ENCODE measurements at regions not wholly inside any gene's neighbourhood (a gene's known extent, or its start where the extent isn't known, plus 50 kb on each side); places are given as distances from the start of the nearest gene placed in this dataset.

GRCh38 chr14:104290058-104290667, 151.8 kb downstream of the KIF26A start:
- Histone ChIP-seq H3K4me3 (ENCODE audit: control insufficient read depth in 1 of 7, extremely low read depth in 1 of 7, insufficient read depth in 4 of 7, low read depth in 2 of 7, low read length in 6 of 7) (no peak overlapping the region), H3K27ac (ENCODE audit: insufficient read depth in 1 of 2, low read depth in 1 of 2, low read length in 2 of 2, poor library complexity in 1 of 2, severe bottlenecking in 2 of 2) (no peak overlapping the region), H3K27me3 (replicated peaks in 2 of 5; ENCODE audit: control insufficient read depth in 4 of 5, insufficient read depth in 5 of 5, low read length in 4 of 5) (peaks cover 0 to 9% (median 3%) of the 10 kb centered on the region in 5 experiments), H3K36me3 (ENCODE audit: control insufficient read depth in 4 of 4, insufficient read depth in 4 of 4, low read length in 3 of 4) (no peaks in the 10 kb centered on the region), H3K4me1 (ENCODE audit: control extremely low read depth in 1 of 4, control insufficient read depth in 4 of 4, insufficient read depth in 4 of 4, low read length in 3 of 4) (no peaks in the 10 kb centered on the region), H3K9me3 (ENCODE audit: control extremely low read depth in 1 of 5, control insufficient read depth in 4 of 5, insufficient read depth in 2 of 5, low read depth in 1 of 5, low read length in 4 of 5) (peaks cover 0 to 2% (median 0%) of the 10 kb centered on the region in 5 experiments)
- DNase-seq, result no peak
- POLR2A ChIA-PET, result no interaction called here
- CTCF ChIA-PET, result no interaction called here
- 82% methylated on average over 14 of the region's 14 CpGs for WGBS (ENCODE audit: insufficient coverage)

GRCh38 chr14:104290756-104291122, 152.4 kb downstream of the KIF26A start:
- no peaks in the 10 kb centered on the region for H3K36me3 ChIP-seq (ENCODE audit: control insufficient read depth in 4 of 4, insufficient read depth in 4 of 4, low read length in 3 of 4)
- H3K27ac ChIP-seq (ENCODE audit: insufficient read depth in 1 of 2, low read depth in 1 of 2, low read length in 2 of 2, poor library complexity in 1 of 2, severe bottlenecking in 2 of 2), result no peak overlapping the region
- ChIA-PET CTCF (no interaction called here), POLR2A (no interaction called here)
- peaks cover 0 to 9% (median 3%) of the 10 kb centered on the region in 5 experiments for H3K27me3 ChIP-seq (replicated peaks in 2 of 5; ENCODE audit: control insufficient read depth in 4 of 5, insufficient read depth in 5 of 5, low read length in 4 of 5)
- 86% methylated on average over 4 of the region's 9 CpGs for WGBS (ENCODE audit: insufficient coverage)
- no peak overlapping the region for H3K4me3 ChIP-seq (ENCODE audit: control insufficient read depth in 1 of 7, extremely low read depth in 1 of 7, insufficient read depth in 4 of 7, low read depth in 2 of 7, low read length in 6 of 7)
- DNase-seq, result no peak
- H3K4me1 ChIP-seq (ENCODE audit: control extremely low read depth in 1 of 4, control insufficient read depth in 4 of 4, insufficient read depth in 4 of 4, low read length in 3 of 4), result no peaks in the 10 kb centered on the region
- peaks cover 0 to 2% (median 0%) of the 10 kb centered on the region in 5 experiments for H3K9me3 ChIP-seq (ENCODE audit: control extremely low read depth in 1 of 5, control insufficient read depth in 4 of 5, insufficient read depth in 2 of 5, low read depth in 1 of 5, low read length in 4 of 5)

GRCh38 chr14:104291123-104292000, 153.0 kb downstream of the KIF26A start:
- WGBS (ENCODE audit: insufficient coverage), result 74% methylated on average over 22 of the region's 25 CpGs
- H3K27ac ChIP-seq (ENCODE audit: insufficient read depth in 1 of 2, low read depth in 1 of 2, low read length in 2 of 2, poor library complexity in 1 of 2, severe bottlenecking in 2 of 2), result no peak overlapping the region
- ChIA-PET POLR2A (no interaction called here), CTCF (no interaction called here)
- no peak overlapping the region for H3K4me3 ChIP-seq (ENCODE audit: control insufficient read depth in 1 of 7, extremely low read depth in 1 of 7, insufficient read depth in 4 of 7, low read depth in 2 of 7, low read length in 6 of 7)
- no peak for DNase-seq
- H3K36me3 ChIP-seq (ENCODE audit: control insufficient read depth in 4 of 4, insufficient read depth in 4 of 4, low read length in 3 of 4), result no peaks in the 10 kb centered on the region
- peaks cover 0 to 9% (median 3%) of the 10 kb centered on the region in 5 experiments for H3K27me3 ChIP-seq (replicated peaks in 2 of 5; ENCODE audit: control insufficient read depth in 4 of 5, insufficient read depth in 5 of 5, low read length in 4 of 5)
- peaks cover 0 to 2% (median 0%) of the 10 kb centered on the region in 5 experiments for H3K9me3 ChIP-seq (ENCODE audit: control extremely low read depth in 1 of 5, control insufficient read depth in 4 of 5, insufficient read depth in 2 of 5, low read depth in 1 of 5, low read length in 4 of 5)
- H3K4me1 ChIP-seq (ENCODE audit: control extremely low read depth in 1 of 4, control insufficient read depth in 4 of 4, insufficient read depth in 4 of 4, low read length in 3 of 4), result no peaks in the 10 kb centered on the region

- no peak for DNase-seq
- ChIA-PET POLR2A (no interaction called here), CTCF (no interaction called here)
- Histone ChIP-seq H3K36me3 (ENCODE audit: control insufficient read depth in 4 of 4, insufficient read depth in 4 of 4, low read length in 3 of 4) (no peaks in the 10 kb centered on the region), H3K27ac (ENCODE audit: insufficient read depth in 1 of 2, low read depth in 1 of 2, low read length in 2 of 2, poor library complexity in 1 of 2, severe bottlenecking in 2 of 2) (no peak overlapping the region), H3K4me1 (ENCODE audit: control extremely low read depth in 1 of 4, control insufficient read depth in 4 of 4, insufficient read depth in 4 of 4, low read length in 3 of 4) (no peaks in the 10 kb centered on the region), H3K27me3 (replicated peaks in 2 of 5; ENCODE audit: control insufficient read depth in 4 of 5, insufficient read depth in 5 of 5, low read length in 4 of 5) (peaks cover 0 to 9% (median 1%) of the 10 kb centered on the region in 5 experiments), H3K9me3 (ENCODE audit: control extremely low read depth in 1 of 5, control insufficient read depth in 4 of 5, insufficient read depth in 2 of 5, low read depth in 1 of 5, low read length in 4 of 5) (peaks cover 0 to 2% (median 0%) of the 10 kb centered on the region in 5 experiments), H3K4me3 (ENCODE audit: control insufficient read depth in 1 of 7, extremely low read depth in 1 of 7, insufficient read depth in 4 of 7, low read depth in 2 of 7, low read length in 6 of 7) (no peak overlapping the region)
- WGBS (ENCODE audit: insufficient coverage), result 90% methylated on average over 14 of the region's 28 CpGs
Observed at GRCh38 chr14:104292084-104292970, 153.9 kb downstream of the KIF26A start.

- H3K4me1 ChIP-seq (ENCODE audit: control extremely low read depth in 1 of 4, control insufficient read depth in 4 of 4, insufficient read depth in 4 of 4, low read length in 3 of 4), result no peaks in the 10 kb centered on the region
- no peak overlapping the region for H3K27ac ChIP-seq (ENCODE audit: insufficient read depth in 1 of 2, low read depth in 1 of 2, low read length in 2 of 2, poor library complexity in 1 of 2, severe bottlenecking in 2 of 2)
- POLR2A ChIA-PET, result no interaction called here
- H3K36me3 ChIP-seq (ENCODE audit: control insufficient read depth in 4 of 4, insufficient read depth in 4 of 4, low read length in 3 of 4), result no peaks in the 10 kb centered on the region
- WGBS (ENCODE audit: insufficient coverage), result 73% methylated on average over 9 of the region's 15 CpGs
- DNase-seq, result no peak
- H3K27me3 ChIP-seq (replicated peaks in 2 of 5; ENCODE audit: control insufficient read depth in 4 of 5, insufficient read depth in 5 of 5, low read length in 4 of 5), result peaks cover 0 to 11% (median 0%) of the 10 kb centered on the region in 5 experiments
- no peak overlapping the region for H3K4me3 ChIP-seq (ENCODE audit: control insufficient read depth in 1 of 7, extremely low read depth in 1 of 7, insufficient read depth in 4 of 7, low read depth in 2 of 7, low read length in 6 of 7)
- CTCF ChIA-PET, result interaction anchor here (0.7 kb wide), 1 partner anchor 24 kb away, joined by 3 read pairs; no protein-coding TSS in a partner anchor
- peaks cover 0 to 2% (median 0%) of the 10 kb centered on the region in 5 experiments for H3K9me3 ChIP-seq (ENCODE audit: control extremely low read depth in 1 of 5, control insufficient read depth in 4 of 5, insufficient read depth in 2 of 5, low read depth in 1 of 5, low read length in 4 of 5)
Observed at GRCh38 chr14:104293231-104293841, 154.9 kb downstream of the KIF26A start.

GRCh38 chr14:104293851-104294627, 155.7 kb downstream of the KIF26A start:
- Histone ChIP-seq H3K9me3 (ENCODE audit: control extremely low read depth in 1 of 5, control insufficient read depth in 4 of 5, insufficient read depth in 2 of 5, low read depth in 1 of 5, low read length in 4 of 5) (no peaks in the 10 kb centered on the region), H3K4me1 (ENCODE audit: control extremely low read depth in 1 of 4, control insufficient read depth in 4 of 4, insufficient read depth in 4 of 4, low read length in 3 of 4) (no peaks in the 10 kb centered on the region), H3K4me3 (ENCODE audit: control insufficient read depth in 1 of 7, extremely low read depth in 1 of 7, insufficient read depth in 4 of 7, low read depth in 2 of 7, low read length in 6 of 7) (no peak overlapping the region), H3K36me3 (ENCODE audit: control insufficient read depth in 4 of 4, insufficient read depth in 4 of 4, low read length in 3 of 4) (no peaks in the 10 kb centered on the region), H3K27me3 (replicated peaks in 2 of 5; ENCODE audit: control insufficient read depth in 4 of 5, insufficient read depth in 5 of 5, low read length in 4 of 5) (peaks cover 0 to 12% (median 0%) of the 10 kb centered on the region in 5 experiments), H3K27ac (ENCODE audit: insufficient read depth in 1 of 2, low read depth in 1 of 2, low read length in 2 of 2, poor library complexity in 1 of 2, severe bottlenecking in 2 of 2) (no peak overlapping the region)
- CTCF ChIA-PET, result interaction anchor here (0.7 to 1.1 kb wide), 2 partner anchors 25 to 200 kb away, joined by 3 read pairs; no protein-coding TSS in a partner anchor
- 86% methylated on average over 14 of the region's 18 CpGs for WGBS (ENCODE audit: insufficient coverage)
- no peak for DNase-seq
- POLR2A ChIA-PET, result no interaction called here
